ENCODE measurements at regions not wholly inside any gene's neighbourhood (a gene's known extent, or its start where the extent isn't known, plus 50 kb on each side); places are given as distances from the start of the nearest gene placed in this dataset.
"Not testable (repeated sequence)": the region's sequence is repeated elsewhere in the genome, so short reads cannot be mapped to it uniquely, and the experiment has no call there.

GRCh38 chr7:51860305-51860704, 543.7 kb upstream of the COBL start:
- DNase-seq (no peak), ATAC-seq (replicated peaks) (no peak)
- H3K36me3 Mint-ChIP-seq = no peaks in the 10 kb centered on the region
- H3K27me3 Mint-ChIP-seq = no peaks in the 10 kb centered on the region
- H3K4me1 Mint-ChIP-seq = no peaks in the 10 kb centered on the region
- H3K9me3 Mint-ChIP-seq = peaks cover 0 to 2% of the 10 kb centered on the region in 2 donors
- H3K27ac Mint-ChIP-seq = no peak overlapping the region
- H3K4me3 Mint-ChIP-seq = no peak overlapping the region

GRCh38 chr7:51850126-51850525, 533.5 kb upstream of the COBL start:
- DNase-seq (no peak), ATAC-seq (replicated peaks) (no peak)
- Mint-ChIP-seq H3K27ac (no peak overlapping the region), H3K4me3 (no peak overlapping the region), H3K27me3 (no peaks in the 10 kb centered on the region), H3K9me3 (peaks cover 5 to 13% of the 10 kb centered on the region in 2 donors), H3K36me3 (no peaks in the 10 kb centered on the region), H3K4me1 (no peaks in the 10 kb centered on the region)

- H3K9me3 Mint-ChIP-seq = peaks cover 10% of the 10 kb centered on the region in 2 donors
- H3K4me1 Mint-ChIP-seq = no peaks in the 10 kb centered on the region
- DNase-seq (no peak), ATAC-seq (replicated peaks) (no peak)
- H3K27ac Mint-ChIP-seq = no peak overlapping the region
- no peaks in the 10 kb centered on the region for H3K36me3 Mint-ChIP-seq
- no peak overlapping the region for H3K4me3 Mint-ChIP-seq
- no peaks in the 10 kb centered on the region for H3K27me3 Mint-ChIP-seq
Measured at GRCh38 chr7:51847461-51848134, 531.0 kb upstream of the COBL start.

- not testable (repeated sequence) for H3K4me3 Mint-ChIP-seq; H3K27me3 Mint-ChIP-seq; H3K27ac Mint-ChIP-seq; H3K36me3 Mint-ChIP-seq; ATAC-seq (replicated peaks); H3K4me1 Mint-ChIP-seq; DNase-seq
- H3K9me3 Mint-ChIP-seq = peaks cover 9 to 13% of the 10 kb centered on the region in 2 donors
Measured at GRCh38 chr7:51839130-51839529, 522.5 kb upstream of the COBL start.

GRCh38 chr7:51827631-51828030, 511.0 kb upstream of the COBL start:
- Mint-ChIP-seq H3K27me3 (no peaks in the 10 kb centered on the region), H3K36me3 (no peaks in the 10 kb centered on the region), H3K9me3 (peaks cover 18 to 20% of the 10 kb centered on the region in 2 donors), H3K27ac (no peak overlapping the region), H3K4me3 (no peak overlapping the region), H3K4me1 (no peaks in the 10 kb centered on the region)
- no peak for ATAC-seq (replicated peaks)
- DNase-seq = no peak

GRCh38 chr7:51824050-51824449, 507.4 kb upstream of the COBL start:
- Mint-ChIP-seq H3K9me3 (peaks cover 9 to 12% of the 10 kb centered on the region in 2 donors), H3K4me3 (no peak overlapping the region), H3K27me3 (no peaks in the 10 kb centered on the region), H3K36me3 (no peaks in the 10 kb centered on the region), H3K27ac (no peak overlapping the region), H3K4me1 (no peaks in the 10 kb centered on the region)
- ATAC-seq (replicated peaks) (no peak), DNase-seq (no peak)

GRCh38 chr7:51823437-51823836, 506.8 kb upstream of the COBL start:
- no peak overlapping the region for H3K4me3 Mint-ChIP-seq
- H3K27me3 Mint-ChIP-seq = no peaks in the 10 kb centered on the region
- ATAC-seq (replicated peaks) (no peak), DNase-seq (no peak)
- H3K36me3 Mint-ChIP-seq = no peaks in the 10 kb centered on the region
- H3K9me3 Mint-ChIP-seq = peaks cover 6 to 12% of the 10 kb centered on the region in 2 donors
- no peak overlapping the region for H3K27ac Mint-ChIP-seq
- no peaks in the 10 kb centered on the region for H3K4me1 Mint-ChIP-seq

- no peaks in the 10 kb centered on the region for H3K4me1 Mint-ChIP-seq
- no peaks in the 10 kb centered on the region for H3K27me3 Mint-ChIP-seq
- H3K4me3 Mint-ChIP-seq = no peak overlapping the region
- no peak for DNase-seq
- H3K27ac Mint-ChIP-seq = no peak overlapping the region
- no peaks in the 10 kb centered on the region for H3K36me3 Mint-ChIP-seq
- peaks cover 0 to 8% of the 10 kb centered on the region in 2 donors for H3K9me3 Mint-ChIP-seq
- no peak for ATAC-seq (replicated peaks)
Measured at GRCh38 chr7:51817694-51818225, 501.2 kb upstream of the COBL start.

GRCh38 chr7:51805783-51806431, 489.3 kb upstream of the COBL start:
- H3K4me3 Mint-ChIP-seq; H3K9me3 Mint-ChIP-seq; H3K27me3 Mint-ChIP-seq; ATAC-seq (replicated peaks); DNase-seq; H3K27ac Mint-ChIP-seq; H3K4me1 Mint-ChIP-seq; H3K36me3 Mint-ChIP-seq: not testable (repeated sequence)

GRCh38 chr7:51802718-51803117, 486.1 kb upstream of the COBL start:
- no peaks in the 10 kb centered on the region for H3K4me1 Mint-ChIP-seq
- no peak overlapping the region for H3K4me3 Mint-ChIP-seq
- H3K9me3 Mint-ChIP-seq = peaks cover 3 to 4% of the 10 kb centered on the region in 2 donors
- DNase-seq (no peak), ATAC-seq (replicated peaks) (no peak)
- H3K27ac Mint-ChIP-seq = no peak overlapping the region
- H3K36me3 Mint-ChIP-seq = no peaks in the 10 kb centered on the region
- H3K27me3 Mint-ChIP-seq = no peaks in the 10 kb centered on the region

- H3K27ac Mint-ChIP-seq = no peak overlapping the region
- ATAC-seq (replicated peaks) = no peak
- no peaks in the 10 kb centered on the region for H3K36me3 Mint-ChIP-seq
- no peak overlapping the region for H3K4me3 Mint-ChIP-seq
- H3K27me3 Mint-ChIP-seq = no peaks in the 10 kb centered on the region
- no peak for DNase-seq
- no peaks in the 10 kb centered on the region for H3K4me1 Mint-ChIP-seq
- H3K9me3 Mint-ChIP-seq = peaks cover 0 to 3% of the 10 kb centered on the region in 2 donors
Measured at GRCh38 chr7:51797371-51797770, 480.8 kb upstream of the COBL start.

- DNase-seq = no peak
- peaks cover 0 to 6% of the 10 kb centered on the region in 2 donors for H3K9me3 Mint-ChIP-seq
- no peaks in the 10 kb centered on the region for H3K27me3 Mint-ChIP-seq
- ATAC-seq (replicated peaks) = no peak
- no peaks in the 10 kb centered on the region for H3K36me3 Mint-ChIP-seq
- H3K27ac Mint-ChIP-seq = no peak overlapping the region
- H3K4me3 Mint-ChIP-seq = no peak overlapping the region
- H3K4me1 Mint-ChIP-seq = no peaks in the 10 kb centered on the region
Measured at GRCh38 chr7:51792796-51793195, 476.2 kb upstream of the COBL start.

- H3K27ac Mint-ChIP-seq = no peak overlapping the region
- no peak overlapping the region for H3K4me3 Mint-ChIP-seq
- no peaks in the 10 kb centered on the region for H3K27me3 Mint-ChIP-seq
- no peak for ATAC-seq (replicated peaks)
- no peaks in the 10 kb centered on the region for H3K36me3 Mint-ChIP-seq
- H3K9me3 Mint-ChIP-seq = peaks cover 3% of the 10 kb centered on the region in 2 donors
- no peak for DNase-seq
- H3K4me1 Mint-ChIP-seq = no peaks in the 10 kb centered on the region
Measured at GRCh38 chr7:51789489-51789888, 472.9 kb upstream of the COBL start.

GRCh38 chr7:51786284-51786683, 469.7 kb upstream of the COBL start:
- no peaks in the 10 kb centered on the region for H3K4me1 Mint-ChIP-seq
- ATAC-seq (replicated peaks) (no peak), DNase-seq (no peak)
- no peaks in the 10 kb centered on the region for H3K27me3 Mint-ChIP-seq
- peaks cover 7 to 9% of the 10 kb centered on the region in 2 donors for H3K9me3 Mint-ChIP-seq
- no peaks in the 10 kb centered on the region for H3K36me3 Mint-ChIP-seq
- no peak overlapping the region for H3K4me3 Mint-ChIP-seq
- H3K27ac Mint-ChIP-seq = no peak overlapping the region

GRCh38 chr7:51785876-51786275, 469.3 kb upstream of the COBL start:
- no peaks in the 10 kb centered on the region for H3K27me3 Mint-ChIP-seq
- ATAC-seq (replicated peaks) = no peak
- H3K4me3 Mint-ChIP-seq = no peak overlapping the region
- no peaks in the 10 kb centered on the region for H3K4me1 Mint-ChIP-seq
- peaks cover 7 to 9% of the 10 kb centered on the region in 2 donors for H3K9me3 Mint-ChIP-seq
- H3K36me3 Mint-ChIP-seq = no peaks in the 10 kb centered on the region
- no peak for DNase-seq
- H3K27ac Mint-ChIP-seq = no peak overlapping the region
